ENCODE measurements at regions not wholly inside any gene's neighbourhood (a gene's known extent, or its start where the extent isn't known, plus 50 kb on each side); places are given as distances from the start of the nearest gene placed in this dataset.

GRCh38 chr2:237213315-237214022 is 127.8 kb downstream of the COPS8 start:
- DNase-seq, result no peak
- POLR2A ChIA-PET, result no interaction called here
- Histone ChIP-seq H4K20me1 (ENCODE audit: insufficient read depth) (no peaks in the 10 kb centered on the region), H3K36me3 (replicated peaks in 1 of 2; ENCODE audit: control insufficient read depth in 1 of 2, insufficient read depth in 2 of 2, low read length in 1 of 2) (no peaks in the 10 kb centered on the region), H3F3A (replicated peaks; ENCODE audit: insufficient read depth) (peaks cover 47% of the 10 kb centered on the region), H3K4me2 (no peak overlapping the region), H3K4me3 (ENCODE audit: low read depth in 2 of 2, low read length in 1 of 2) (no peak overlapping the region), H2AFZ (ENCODE audit: low read depth) (no peak overlapping the region), H3K27ac (ENCODE audit: low read depth in 2 of 2, low read length in 1 of 2) (peak overlapping the region in 1 of 2 experiments; percentile 77; a peak in 2 of 4 replicates), H3K4me1 (ENCODE audit: control insufficient read depth in 1 of 2, insufficient read depth in 2 of 2, low read depth in 1 of 2, low read length in 1 of 2) (peaks cover 18 to 23% of the 10 kb centered on the region in 2 experiments; a peak in 3 of 4 replicates), H3K79me2 (ENCODE audit: insufficient read depth) (no peaks in the 10 kb centered on the region), H3K9me2 (no peaks in the 10 kb centered on the region), H3K9me3 (no peaks in the 10 kb centered on the region), H3K27me3 (ENCODE audit: insufficient read depth) (no peaks in the 10 kb centered on the region), H3K9ac (peak overlapping the region; percentile 48; the same call in 1 of the 2 replicates)
- no peak for TF ChIP-seq JUND (IDR thresholded peaks at IDR 0.05)
- no peak for TF ChIP-seq CHD2 (IDR thresholded peaks at IDR 0.05; ENCODE audit: low read length, partially characterized antibody)
- TF ChIP-seq ELF1 (IDR thresholded peaks at IDR 0.05), result no peak
- TF ChIP-seq POLR2AphosphoS5 (IDR thresholded peaks at IDR 0.05; ENCODE audit: low read depth, low read length), result no peak
- no peak for TF ChIP-seq RXRA (IDR thresholded peaks at IDR 0.05; ENCODE audit: borderline replicate concordance, low read depth)
- TF ChIP-seq MEF2A (IDR thresholded peaks at IDR 0.05; ENCODE audit: borderline replicate concordance, low read depth), result no peak
- no peak for TF ChIP-seq IRF3 (IDR thresholded peaks at IDR 0.05; ENCODE audit: low read depth, low read length)
- TF ChIP-seq, protein P1, sequence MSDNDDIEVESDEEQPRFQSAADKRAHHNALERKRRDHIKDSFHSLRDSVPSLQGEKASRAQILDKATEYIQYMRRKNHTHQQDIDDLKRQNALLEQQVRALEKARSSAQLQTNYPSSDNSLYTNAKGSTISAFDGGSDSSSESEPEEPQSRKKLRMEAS (IDR thresholded peaks at IDR 0.05; ENCODE audit: low read depth), result no peak
- TF ChIP-seq NFIC (IDR thresholded peaks at IDR 0.05; ENCODE audit: borderline replicate concordance), result no peak
- no peak for TF ChIP-seq RFX5 (IDR thresholded peaks at IDR 0.05; ENCODE audit: low read length)
- TF ChIP-seq, protein P2, sequence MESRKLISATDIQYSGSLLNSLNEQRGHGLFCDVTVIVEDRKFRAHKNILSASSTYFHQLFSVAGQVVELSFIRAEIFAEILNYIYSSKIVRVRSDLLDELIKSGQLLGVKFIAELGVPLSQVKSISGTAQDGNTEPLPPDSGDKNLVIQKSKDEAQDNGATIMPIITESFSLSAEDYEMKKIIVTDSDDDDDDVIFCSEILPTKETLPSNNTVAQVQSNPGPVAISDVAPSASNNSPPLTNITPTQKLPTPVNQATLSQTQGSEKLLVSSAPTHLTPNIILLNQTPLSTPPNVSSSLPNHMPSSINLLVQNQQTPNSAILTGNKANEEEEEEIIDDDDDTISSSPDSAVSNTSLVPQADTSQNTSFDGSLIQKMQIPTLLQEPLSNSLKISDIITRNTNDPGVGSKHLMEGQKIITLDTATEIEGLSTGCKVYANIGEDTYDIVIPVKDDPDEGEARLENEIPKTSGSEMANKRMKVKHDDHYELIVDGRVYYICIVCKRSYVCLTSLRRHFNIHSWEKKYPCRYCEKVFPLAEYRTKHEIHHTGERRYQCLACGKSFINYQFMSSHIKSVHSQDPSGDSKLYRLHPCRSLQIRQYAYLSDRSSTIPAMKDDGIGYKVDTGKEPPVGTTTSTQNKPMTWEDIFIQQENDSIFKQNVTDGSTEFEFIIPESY (IDR thresholded peaks at IDR 0.05; ENCODE audit: borderline replicate concordance, low read depth), result no peak
- TF ChIP-seq FOXJ3 (CRISPR knock-in tag; IDR thresholded peaks at IDR 0.05), result no peak
- no peak for TF ChIP-seq RAD21 (IDR thresholded peaks at IDR 0.05; ENCODE audit: low read length)
- TF ChIP-seq RCOR1 (IDR thresholded peaks at IDR 0.05; ENCODE audit: low read length), result no peak
- TF ChIP-seq REST (IDR thresholded peaks at IDR 0.05; ENCODE audit: low read depth, low read length), result no peak
- no peak for TF ChIP-seq SIN3A (IDR thresholded peaks at IDR 0.05; ENCODE audit: borderline replicate concordance, low read depth, low read length)
- TF ChIP-seq NRF1 (IDR thresholded peaks at IDR 0.05; ENCODE audit: low read depth, low read length), result no peak
- CTCF ChIA-PET, result no interaction called here
- WGBS (ENCODE audit: low lambda C conversion rate), result 69% methylated on average over 10 of the region's 10 CpGs
